H1 (cell line): ENCODE measurements at regions not wholly inside any gene's neighbourhood (a gene's known extent, or its start where the extent isn't known, plus 50 kb on each side); places are given as distances from the start of the nearest gene placed in this dataset.

ENCODE experiments used
- EZH2 ChIP-seq: fragments of 200-600 bp; sonication (generic); IDR thresholded peaks from 2 replicates; pipeline ENCODE4 v1.7.1; 2012; ENCODE audit warnings: low read depth, mild to moderate bottlenecking, moderate library complexity, low read length, inconsistent platforms; ENCODE audit not compliant: severe bottlenecking
- HDAC2 ChIP-seq, 2 experiments: fragments of 300-600 bp in 1 of 2; sonication (generic) in 1 of 2; IDR thresholded peaks; 2 replicates each; pipeline ENCODE4 v1.6.1; 2011 to 2012; ENCODE audit warnings: low read depth in 2 of 2, low read length in 2 of 2, mild to moderate bottlenecking in 2 of 2, moderate library complexity in 2 of 2, borderline replicate concordance in 1 of 2, inconsistent platforms in 1 of 2
- HDAC6 ChIP-seq: IDR thresholded peaks from one replicate; pipeline ENCODE4 v1.7.1; 2012; ENCODE audit warnings: low read depth, mild to moderate bottlenecking, inconsistent platforms, low read length, moderate library complexity
- KDM4A ChIP-seq: IDR thresholded peaks from one replicate; pipeline ENCODE4 v1.7.1; 2012; ENCODE audit warnings: low read depth, mild to moderate bottlenecking, moderate library complexity, low read length, inconsistent platforms; ENCODE audit not compliant: severe bottlenecking
- POLR2AphosphoS5 ChIP-seq: IDR thresholded peaks from 2 replicates; pipeline ENCODE4 v1.6.1; 2011; ENCODE audit warnings: low read depth, low read length
- RAD21 ChIP-seq, 2 experiments: IDR thresholded peaks in 1 of 2; conservative IDR thresholded peaks in 1 of 2; 2 replicates each; pipeline ENCODE4 v1.6.1; 2011; ENCODE audit warnings: low read depth in 2 of 2, low read length in 2 of 2, improper control_type of control experiment in 1 of 2, inconsistent platforms in 1 of 2, mild to moderate bottlenecking in 1 of 2, moderate library complexity in 1 of 2
- TAF1 ChIP-seq: IDR thresholded peaks from 2 replicates; pipeline ENCODE4 v1.6.1; 2011; ENCODE audit warnings: mild to moderate bottlenecking, low read depth, low read length
- TF ChIP-seq, protein P1 (sequence below): fragments of 300-600 bp; sonication (generic); IDR thresholded peaks from 2 replicates; pipeline ENCODE4 v1.7.1; 2012; ENCODE audit warnings: low read length, moderate library complexity, mild to moderate bottlenecking, inconsistent platforms; ENCODE audit not compliant: insufficient replicate concordance
- TF ChIP-seq, protein P2 (sequence below), 3 experiments: IDR thresholded peaks; 1 replicate in 2 of 3; 2 replicates in 1 of 3; pipeline versions ENCODE4 v1.5.1 to v1.6.1; 2011; ENCODE audit warnings: low read length in 3 of 3, mild to moderate bottlenecking in 3 of 3, inconsistent platforms in 2 of 3, low read depth in 1 of 3, moderate library complexity in 1 of 3; ENCODE audit not compliant: insufficient read depth in 1 of 3; ENCODE audit errors: control extremely low read depth in 1 of 3

DNA sequence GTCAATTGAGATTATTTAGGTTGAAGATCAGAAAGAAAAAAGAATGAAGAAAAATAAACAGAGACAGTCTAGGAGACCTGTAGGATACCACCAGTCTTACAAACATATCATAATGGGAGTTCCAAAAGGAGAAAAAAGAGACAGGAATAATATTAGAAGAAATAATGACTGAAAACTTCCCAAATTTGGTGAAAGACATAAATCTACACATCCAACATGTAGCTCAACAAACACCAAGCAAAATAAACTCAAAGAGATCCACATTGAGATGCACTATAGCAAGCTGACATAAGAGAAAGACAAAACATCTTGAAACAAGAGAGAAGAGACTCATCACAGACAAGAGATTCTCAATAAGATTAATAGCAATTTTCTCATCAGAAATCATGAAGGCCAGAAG lies 274.0 kb downstream of the TFCP2L1 start (continued):
- TF ChIP-seq, protein P1, sequence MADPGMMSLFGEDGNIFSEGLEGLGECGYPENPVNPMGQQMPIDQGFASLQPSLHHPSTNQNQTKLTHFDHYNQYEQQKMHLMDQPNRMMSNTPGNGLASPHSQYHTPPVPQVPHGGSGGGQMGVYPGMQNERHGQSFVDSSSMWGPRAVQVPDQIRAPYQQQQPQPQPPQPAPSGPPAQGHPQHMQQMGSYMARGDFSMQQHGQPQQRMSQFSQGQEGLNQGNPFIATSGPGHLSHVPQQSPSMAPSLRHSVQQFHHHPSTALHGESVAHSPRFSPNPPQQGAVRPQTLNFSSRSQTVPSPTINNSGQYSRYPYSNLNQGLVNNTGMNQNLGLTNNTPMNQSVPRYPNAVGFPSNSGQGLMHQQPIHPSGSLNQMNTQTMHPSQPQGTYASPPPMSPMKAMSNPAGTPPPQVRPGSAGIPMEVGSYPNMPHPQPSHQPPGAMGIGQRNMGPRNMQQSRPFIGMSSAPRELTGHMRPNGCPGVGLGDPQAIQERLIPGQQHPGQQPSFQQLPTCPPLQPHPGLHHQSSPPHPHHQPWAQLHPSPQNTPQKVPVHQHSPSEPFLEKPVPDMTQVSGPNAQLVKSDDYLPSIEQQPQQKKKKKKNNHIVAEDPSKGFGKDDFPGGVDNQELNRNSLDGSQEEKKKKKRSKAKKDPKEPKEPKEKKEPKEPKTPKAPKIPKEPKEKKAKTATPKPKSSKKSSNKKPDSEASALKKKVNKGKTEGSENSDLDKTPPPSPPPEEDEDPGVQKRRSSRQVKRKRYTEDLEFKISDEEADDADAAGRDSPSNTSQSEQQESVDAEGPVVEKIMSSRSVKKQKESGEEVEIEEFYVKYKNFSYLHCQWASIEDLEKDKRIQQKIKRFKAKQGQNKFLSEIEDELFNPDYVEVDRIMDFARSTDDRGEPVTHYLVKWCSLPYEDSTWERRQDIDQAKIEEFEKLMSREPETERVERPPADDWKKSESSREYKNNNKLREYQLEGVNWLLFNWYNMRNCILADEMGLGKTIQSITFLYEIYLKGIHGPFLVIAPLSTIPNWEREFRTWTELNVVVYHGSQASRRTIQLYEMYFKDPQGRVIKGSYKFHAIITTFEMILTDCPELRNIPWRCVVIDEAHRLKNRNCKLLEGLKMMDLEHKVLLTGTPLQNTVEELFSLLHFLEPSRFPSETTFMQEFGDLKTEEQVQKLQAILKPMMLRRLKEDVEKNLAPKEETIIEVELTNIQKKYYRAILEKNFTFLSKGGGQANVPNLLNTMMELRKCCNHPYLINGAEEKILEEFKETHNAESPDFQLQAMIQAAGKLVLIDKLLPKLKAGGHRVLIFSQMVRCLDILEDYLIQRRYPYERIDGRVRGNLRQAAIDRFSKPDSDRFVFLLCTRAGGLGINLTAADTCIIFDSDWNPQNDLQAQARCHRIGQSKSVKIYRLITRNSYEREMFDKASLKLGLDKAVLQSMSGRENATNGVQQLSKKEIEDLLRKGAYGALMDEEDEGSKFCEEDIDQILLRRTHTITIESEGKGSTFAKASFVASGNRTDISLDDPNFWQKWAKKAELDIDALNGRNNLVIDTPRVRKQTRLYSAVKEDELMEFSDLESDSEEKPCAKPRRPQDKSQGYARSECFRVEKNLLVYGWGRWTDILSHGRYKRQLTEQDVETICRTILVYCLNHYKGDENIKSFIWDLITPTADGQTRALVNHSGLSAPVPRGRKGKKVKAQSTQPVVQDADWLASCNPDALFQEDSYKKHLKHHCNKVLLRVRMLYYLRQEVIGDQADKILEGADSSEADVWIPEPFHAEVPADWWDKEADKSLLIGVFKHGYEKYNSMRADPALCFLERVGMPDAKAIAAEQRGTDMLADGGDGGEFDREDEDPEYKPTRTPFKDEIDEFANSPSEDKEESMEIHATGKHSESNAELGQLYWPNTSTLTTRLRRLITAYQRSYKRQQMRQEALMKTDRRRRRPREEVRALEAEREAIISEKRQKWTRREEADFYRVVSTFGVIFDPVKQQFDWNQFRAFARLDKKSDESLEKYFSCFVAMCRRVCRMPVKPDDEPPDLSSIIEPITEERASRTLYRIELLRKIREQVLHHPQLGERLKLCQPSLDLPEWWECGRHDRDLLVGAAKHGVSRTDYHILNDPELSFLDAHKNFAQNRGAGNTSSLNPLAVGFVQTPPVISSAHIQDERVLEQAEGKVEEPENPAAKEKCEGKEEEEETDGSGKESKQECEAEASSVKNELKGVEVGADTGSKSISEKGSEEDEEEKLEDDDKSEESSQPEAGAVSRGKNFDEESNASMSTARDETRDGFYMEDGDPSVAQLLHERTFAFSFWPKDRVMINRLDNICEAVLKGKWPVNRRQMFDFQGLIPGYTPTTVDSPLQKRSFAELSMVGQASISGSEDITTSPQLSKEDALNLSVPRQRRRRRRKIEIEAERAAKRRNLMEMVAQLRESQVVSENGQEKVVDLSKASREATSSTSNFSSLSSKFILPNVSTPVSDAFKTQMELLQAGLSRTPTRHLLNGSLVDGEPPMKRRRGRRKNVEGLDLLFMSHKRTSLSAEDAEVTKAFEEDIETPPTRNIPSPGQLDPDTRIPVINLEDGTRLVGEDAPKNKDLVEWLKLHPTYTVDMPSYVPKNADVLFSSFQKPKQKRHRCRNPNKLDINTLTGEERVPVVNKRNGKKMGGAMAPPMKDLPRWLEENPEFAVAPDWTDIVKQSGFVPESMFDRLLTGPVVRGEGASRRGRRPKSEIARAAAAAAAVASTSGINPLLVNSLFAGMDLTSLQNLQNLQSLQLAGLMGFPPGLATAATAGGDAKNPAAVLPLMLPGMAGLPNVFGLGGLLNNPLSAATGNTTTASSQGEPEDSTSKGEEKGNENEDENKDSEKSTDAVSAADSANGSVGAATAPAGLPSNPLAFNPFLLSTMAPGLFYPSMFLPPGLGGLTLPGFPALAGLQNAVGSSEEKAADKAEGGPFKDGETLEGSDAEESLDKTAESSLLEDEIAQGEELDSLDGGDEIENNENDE, result no peak
- TF ChIP-seq EZH2, result no peak
- TF ChIP-seq RAD21 (IDR thresholded peaks at IDR 0.05 in 1 of 2, conservative IDR thresholded peaks at IDR 0.05 in 1 of 2; ENCODE audit: low read depth in 2 of 2, low read length in 2 of 2), result no peak
- no peak for TF ChIP-seq HDAC2 (IDR thresholded peaks at IDR 0.05; ENCODE audit: borderline replicate concordance in 1 of 2, low read depth in 2 of 2, low read length in 2 of 2)
- TF ChIP-seq, protein P2, sequence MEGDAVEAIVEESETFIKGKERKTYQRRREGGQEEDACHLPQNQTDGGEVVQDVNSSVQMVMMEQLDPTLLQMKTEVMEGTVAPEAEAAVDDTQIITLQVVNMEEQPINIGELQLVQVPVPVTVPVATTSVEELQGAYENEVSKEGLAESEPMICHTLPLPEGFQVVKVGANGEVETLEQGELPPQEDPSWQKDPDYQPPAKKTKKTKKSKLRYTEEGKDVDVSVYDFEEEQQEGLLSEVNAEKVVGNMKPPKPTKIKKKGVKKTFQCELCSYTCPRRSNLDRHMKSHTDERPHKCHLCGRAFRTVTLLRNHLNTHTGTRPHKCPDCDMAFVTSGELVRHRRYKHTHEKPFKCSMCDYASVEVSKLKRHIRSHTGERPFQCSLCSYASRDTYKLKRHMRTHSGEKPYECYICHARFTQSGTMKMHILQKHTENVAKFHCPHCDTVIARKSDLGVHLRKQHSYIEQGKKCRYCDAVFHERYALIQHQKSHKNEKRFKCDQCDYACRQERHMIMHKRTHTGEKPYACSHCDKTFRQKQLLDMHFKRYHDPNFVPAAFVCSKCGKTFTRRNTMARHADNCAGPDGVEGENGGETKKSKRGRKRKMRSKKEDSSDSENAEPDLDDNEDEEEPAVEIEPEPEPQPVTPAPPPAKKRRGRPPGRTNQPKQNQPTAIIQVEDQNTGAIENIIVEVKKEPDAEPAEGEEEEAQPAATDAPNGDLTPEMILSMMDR (IDR thresholded peaks at IDR 0.05; ENCODE audit: control extremely low read depth in 1 of 3, insufficient read depth in 1 of 3, low read depth in 1 of 3, low read length in 3 of 3), result no peak
- TF ChIP-seq KDM4A, result no peak
- no peak for TF ChIP-seq POLR2AphosphoS5
- no peak for TF ChIP-seq HDAC6
- TF ChIP-seq TAF1, result no peak
